Astrocyte of the cerebellum (primary cell): ENCODE measurements at regions not wholly inside any gene's neighbourhood (a gene's known extent, or its start where the extent isn't known, plus 50 kb on each side); places are given as distances from the start of the nearest gene placed in this dataset.

Experiments used
- DNase-seq: peaks from one replicate; pipeline ENCODE4 v3.0.0-alpha.2; 2011; ENCODE audit warnings: low read depth
- H3K4me3 ChIP-seq: 2 replicates; pipeline ENCODE4 v1.5.1; 2011; ENCODE audit warnings: mild to moderate bottlenecking, low read depth, low read length, moderate library complexity
- in situ Hi-C: cut with HindIII; loops from 2 replicates; pipeline ENCODE4 v1.10.0; 2017; ENCODE audit warnings: low sequenced_read_pairs
- TF ChIP-seq, protein P1 (sequence below): IDR thresholded peaks from 2 replicates; pipeline ENCODE4 v1.5.1; 2012; ENCODE audit warnings: low read length, low read depth, moderate library complexity, mild to moderate bottlenecking; ENCODE audit errors: missing control alignments

DNA sequence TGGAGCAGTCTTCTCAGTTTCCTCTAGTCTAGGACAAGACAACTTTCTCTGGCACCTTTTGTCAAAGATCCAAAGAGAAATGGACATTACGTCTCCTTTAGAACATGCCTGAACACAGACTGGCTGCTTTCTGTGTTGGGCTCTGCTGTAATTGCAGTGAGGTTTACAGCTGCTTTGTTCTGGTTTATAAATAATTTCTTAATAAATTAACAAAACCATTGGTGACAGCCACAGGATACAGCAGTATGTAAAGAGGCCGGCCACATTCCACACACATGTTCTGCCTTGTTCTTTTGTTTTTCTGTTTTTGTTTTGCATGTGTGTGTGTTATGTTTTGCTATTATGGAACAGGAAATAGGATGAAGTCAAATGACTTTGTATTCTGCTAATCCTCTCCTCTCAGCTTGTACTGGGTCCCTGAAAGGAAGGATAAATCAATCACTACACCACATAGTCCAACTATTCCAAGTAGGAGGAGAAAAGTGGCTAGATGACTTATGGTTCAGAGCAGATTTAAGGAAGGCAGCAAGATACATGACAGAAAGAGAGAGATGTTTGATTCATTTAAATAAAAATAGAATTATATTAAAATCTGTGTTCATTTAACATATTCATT, 161.5 kb upstream of the ESRRG start:
- no peak for DNase-seq
- H3K4me3 ChIP-seq, result no peak overlapping the region
- in situ Hi-C loops, result no loop called here
- TF ChIP-seq, protein P1, sequence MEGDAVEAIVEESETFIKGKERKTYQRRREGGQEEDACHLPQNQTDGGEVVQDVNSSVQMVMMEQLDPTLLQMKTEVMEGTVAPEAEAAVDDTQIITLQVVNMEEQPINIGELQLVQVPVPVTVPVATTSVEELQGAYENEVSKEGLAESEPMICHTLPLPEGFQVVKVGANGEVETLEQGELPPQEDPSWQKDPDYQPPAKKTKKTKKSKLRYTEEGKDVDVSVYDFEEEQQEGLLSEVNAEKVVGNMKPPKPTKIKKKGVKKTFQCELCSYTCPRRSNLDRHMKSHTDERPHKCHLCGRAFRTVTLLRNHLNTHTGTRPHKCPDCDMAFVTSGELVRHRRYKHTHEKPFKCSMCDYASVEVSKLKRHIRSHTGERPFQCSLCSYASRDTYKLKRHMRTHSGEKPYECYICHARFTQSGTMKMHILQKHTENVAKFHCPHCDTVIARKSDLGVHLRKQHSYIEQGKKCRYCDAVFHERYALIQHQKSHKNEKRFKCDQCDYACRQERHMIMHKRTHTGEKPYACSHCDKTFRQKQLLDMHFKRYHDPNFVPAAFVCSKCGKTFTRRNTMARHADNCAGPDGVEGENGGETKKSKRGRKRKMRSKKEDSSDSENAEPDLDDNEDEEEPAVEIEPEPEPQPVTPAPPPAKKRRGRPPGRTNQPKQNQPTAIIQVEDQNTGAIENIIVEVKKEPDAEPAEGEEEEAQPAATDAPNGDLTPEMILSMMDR, result no peak

DNA sequence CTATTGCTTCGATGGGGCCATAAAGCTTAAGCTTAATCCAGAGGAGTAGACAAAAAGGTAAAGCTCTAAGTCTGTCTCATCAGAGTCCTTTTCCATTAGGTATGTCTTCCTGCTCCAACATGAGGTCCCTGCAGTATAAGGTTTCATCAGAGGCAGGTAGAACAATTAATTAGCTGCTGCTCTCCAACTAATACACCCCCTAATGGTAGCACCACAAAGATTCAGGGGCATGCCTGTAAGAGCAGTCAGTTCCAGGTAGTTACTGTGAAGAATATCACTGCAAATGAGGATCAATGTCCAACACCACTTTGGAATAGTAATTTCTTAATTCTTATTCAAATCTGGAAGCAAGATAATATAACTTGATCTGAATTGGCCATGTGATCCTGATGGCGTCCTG, 160.3 kb upstream of the ESRRG start:
- DNase-seq, result no peak
- TF ChIP-seq, protein P1, result no peak
- in situ Hi-C loops, result no loop called here
- H3K4me3 ChIP-seq, result no peak overlapping the region

DNA sequence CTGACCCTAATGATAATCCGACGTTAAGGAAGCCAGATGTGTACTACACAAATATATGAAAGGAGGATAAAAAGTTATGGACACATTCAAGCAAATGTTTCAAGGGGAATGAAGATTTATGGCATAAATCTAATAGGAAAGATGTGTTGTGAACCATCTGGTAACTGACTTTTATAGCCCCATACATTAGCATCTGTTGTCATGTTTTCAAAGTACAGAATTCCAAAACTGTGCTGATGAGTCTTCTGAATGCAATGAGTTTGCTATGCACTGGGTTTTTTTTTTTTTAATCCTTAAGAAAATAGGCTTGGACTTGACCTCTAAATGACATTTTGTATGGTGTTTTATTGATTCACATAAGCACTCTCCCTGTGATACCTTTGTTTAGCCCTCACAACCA, 158.5 kb upstream of the ESRRG start:
- in situ Hi-C loops, result no loop called here
- H3K4me3 ChIP-seq, result no peak overlapping the region
- no peak for DNase-seq
- TF ChIP-seq, protein P1, result no peak

DNA sequence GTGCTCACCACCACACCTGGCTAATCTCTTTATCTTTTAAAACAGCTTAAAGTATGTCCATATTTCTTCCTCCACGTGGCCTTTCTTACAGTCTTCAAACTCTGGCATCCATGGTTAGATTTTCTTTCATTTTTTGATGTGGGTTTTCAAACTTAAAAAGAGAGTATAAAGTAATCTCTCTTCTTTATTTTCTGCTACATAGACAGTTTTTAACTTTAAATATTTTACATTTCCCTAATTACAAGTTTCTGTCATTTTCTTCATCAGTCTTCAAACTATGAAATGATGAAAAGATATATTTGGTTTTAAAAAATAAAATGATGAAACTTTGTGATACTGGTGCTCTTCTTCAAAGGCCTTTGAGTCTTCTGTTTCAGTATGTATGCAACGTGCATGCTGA, 143.5 kb upstream of the ESRRG start:
- no peak for DNase-seq
- no peak overlapping the region for H3K4me3 ChIP-seq
- in situ Hi-C loops, result no loop called here
- TF ChIP-seq, protein P1, result no peak

DNA sequence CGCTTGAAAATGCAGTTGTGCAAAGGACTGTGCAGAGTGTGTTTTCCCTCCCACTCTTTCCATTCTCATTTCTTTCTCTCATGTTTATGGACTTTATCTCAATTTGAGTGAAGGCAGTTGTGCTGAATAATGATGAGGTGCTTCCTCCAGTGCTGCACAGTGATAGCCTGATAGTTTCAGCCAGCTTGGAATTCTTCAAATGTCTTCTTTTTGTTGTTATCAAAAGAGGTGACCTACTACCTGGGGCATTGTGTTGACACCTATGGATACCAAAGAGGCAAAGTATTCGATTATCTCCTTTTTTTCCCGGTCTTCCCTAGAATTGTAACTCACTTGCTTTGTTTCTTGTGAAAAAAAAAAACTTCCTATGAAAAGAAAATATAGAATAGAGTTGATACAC, 132.6 kb upstream of the ESRRG start:
- in situ Hi-C loops, result no loop called here
- no peak overlapping the region for H3K4me3 ChIP-seq
- no peak for DNase-seq
- TF ChIP-seq, protein P1, result no peak

DNA sequence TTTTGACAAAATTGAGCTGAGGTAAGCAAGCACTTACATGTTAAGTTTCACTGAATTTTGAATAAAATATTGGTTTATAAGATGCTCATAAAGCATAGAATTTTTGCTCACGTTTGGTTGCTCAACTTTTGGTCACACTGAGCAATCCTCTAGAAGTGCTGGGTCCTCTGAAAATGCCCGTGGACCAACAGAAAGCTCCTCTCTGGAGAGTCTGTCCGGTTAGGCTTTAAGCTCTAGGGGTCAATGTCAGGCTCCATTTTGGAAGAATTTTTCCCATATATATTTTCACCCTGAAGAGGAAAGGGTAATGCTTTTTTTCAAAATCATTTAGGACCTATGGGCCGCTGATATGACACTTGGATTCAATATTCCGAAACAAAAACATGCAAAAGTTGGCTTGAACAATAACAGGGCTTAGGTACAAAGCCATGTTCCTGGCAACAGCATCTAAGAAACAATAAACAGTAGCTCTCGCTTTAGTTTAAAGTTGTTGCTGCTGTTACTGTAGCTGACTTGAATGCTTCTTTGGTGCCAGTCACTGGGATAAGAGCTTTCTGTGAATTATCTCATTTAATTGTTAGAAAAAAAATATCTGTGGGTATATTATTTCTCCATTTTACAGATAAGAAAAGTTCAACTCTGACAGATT, 131.7 kb upstream of the ESRRG start:
- in situ Hi-C loops, result no loop called here
- no peak overlapping the region for H3K4me3 ChIP-seq
- DNase-seq, result no peak
- TF ChIP-seq, protein P1, result no peak
